Esophagus squamous epithelium (tissue), 4 donors: ENCODE measurements at regions not wholly inside any gene's neighbourhood (a gene's known extent, or its start where the extent isn't known, plus 50 kb on each side); places are given as distances from the start of the nearest gene placed in this dataset.

Experiments used
- CTCF ChIP-seq, 6 experiments: fragments of 450-650 bp in 4 of 6; fragments of 200-600 bp in 2 of 6; sonication (generic) in 2 of 6; IDR thresholded peaks; one replicate each; pipeline ENCODE4 v1.5.1; 2016 to 2019; ENCODE audit warnings: antibody characterized with exemption in 6 of 6, mild to moderate bottlenecking in 4 of 6, moderate library complexity in 4 of 6
- POLR2A ChIP-seq, 4 donors: fragments of 450-650 bp; IDR thresholded peaks; one replicate each; pipeline ENCODE4 v1.6.1; 2017; ENCODE audit warnings: antibody characterized with exemption in 4 of 4, mild to moderate bottlenecking in 4 of 4, moderate library complexity in 3 of 4

GRCh38 chr15:58303236-58303635 lies 128.6 kb upstream of the LIPC start:
- TF ChIP-seq CTCF (IDR thresholded peaks at IDR 0.05) = no peak
- TF ChIP-seq POLR2A (IDR thresholded peaks at IDR 0.05) = no peak
